ENCODE measurements at regions not wholly inside any gene's neighbourhood (a gene's known extent, or its start where the extent isn't known, plus 50 kb on each side); places are given as distances from the start of the nearest gene placed in this dataset.

DNA sequence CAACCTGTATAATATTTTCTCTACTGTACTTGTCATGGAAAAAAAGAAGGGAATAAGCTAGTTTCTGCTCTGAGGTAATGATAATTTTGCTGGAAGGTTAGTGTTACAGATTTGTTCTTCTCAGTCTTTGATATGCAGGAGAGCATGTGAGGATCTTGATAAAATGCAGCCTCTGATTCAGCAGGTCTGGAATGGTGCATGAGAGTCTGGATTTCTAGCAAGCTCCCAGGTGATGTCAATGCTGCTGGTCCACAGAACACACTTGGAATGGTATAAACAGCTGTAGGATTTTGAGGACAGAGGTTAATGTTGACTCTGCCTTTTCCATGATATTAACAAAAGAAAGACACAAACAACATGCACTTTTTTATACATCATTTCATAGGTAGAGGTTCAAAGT lies 173.6 kb downstream of the NDFIP2 start:
- no peak for ATAC-seq
- no peaks in the 10 kb centered on the region for H3K36me3 ChIP-seq (replicated peaks in 1 of 2; ENCODE audit: insufficient read depth in 1 of 2, low read depth in 2 of 2)
- DNase-seq: no peak
- intact Hi-C loops (cut with DNase I): no loop called here
- H3K4me3 ChIP-seq: no peak overlapping the region
- no peak for TF ChIP-seq POLR2A (IDR thresholded peaks at IDR 0.05)
- TF ChIP-seq, protein P1, sequence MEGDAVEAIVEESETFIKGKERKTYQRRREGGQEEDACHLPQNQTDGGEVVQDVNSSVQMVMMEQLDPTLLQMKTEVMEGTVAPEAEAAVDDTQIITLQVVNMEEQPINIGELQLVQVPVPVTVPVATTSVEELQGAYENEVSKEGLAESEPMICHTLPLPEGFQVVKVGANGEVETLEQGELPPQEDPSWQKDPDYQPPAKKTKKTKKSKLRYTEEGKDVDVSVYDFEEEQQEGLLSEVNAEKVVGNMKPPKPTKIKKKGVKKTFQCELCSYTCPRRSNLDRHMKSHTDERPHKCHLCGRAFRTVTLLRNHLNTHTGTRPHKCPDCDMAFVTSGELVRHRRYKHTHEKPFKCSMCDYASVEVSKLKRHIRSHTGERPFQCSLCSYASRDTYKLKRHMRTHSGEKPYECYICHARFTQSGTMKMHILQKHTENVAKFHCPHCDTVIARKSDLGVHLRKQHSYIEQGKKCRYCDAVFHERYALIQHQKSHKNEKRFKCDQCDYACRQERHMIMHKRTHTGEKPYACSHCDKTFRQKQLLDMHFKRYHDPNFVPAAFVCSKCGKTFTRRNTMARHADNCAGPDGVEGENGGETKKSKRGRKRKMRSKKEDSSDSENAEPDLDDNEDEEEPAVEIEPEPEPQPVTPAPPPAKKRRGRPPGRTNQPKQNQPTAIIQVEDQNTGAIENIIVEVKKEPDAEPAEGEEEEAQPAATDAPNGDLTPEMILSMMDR (IDR thresholded peaks at IDR 0.05): no peak
- H3K27me3 ChIP-seq: no peaks in the 10 kb centered on the region
- peaks cover 14% of the 10 kb centered on the region for H3K4me1 ChIP-seq
- no peak overlapping the region for H3K27ac ChIP-seq
- no peaks in the 10 kb centered on the region for H3K9me3 ChIP-seq

DNA sequence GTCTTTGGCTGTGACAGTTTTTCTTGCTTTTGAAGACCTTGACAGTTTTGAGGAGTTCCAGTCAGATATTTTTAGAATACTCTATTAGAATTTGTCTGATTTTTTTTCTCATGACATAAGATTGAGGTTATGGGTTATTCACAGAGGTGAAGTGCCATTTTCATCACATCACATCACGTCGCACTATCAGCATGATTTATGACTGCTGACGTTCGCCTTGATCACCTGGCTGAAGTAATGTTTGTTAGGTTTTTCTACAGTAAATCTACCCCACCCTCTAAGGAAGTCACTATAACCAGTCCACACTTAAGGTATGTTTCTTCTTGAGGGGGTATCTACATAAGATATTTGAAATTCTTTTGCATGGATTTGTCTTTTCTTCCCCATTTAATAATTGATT lies 169.7 kb downstream of the NDFIP2 start:
- Histone ChIP-seq H3K36me3 (replicated peaks in 1 of 2; ENCODE audit: insufficient read depth in 1 of 2, low read depth in 2 of 2) (no peaks in the 10 kb centered on the region), H3K27me3 (no peaks in the 10 kb centered on the region), H3K9me3 (no peaks in the 10 kb centered on the region), H3K4me1 (no peaks in the 10 kb centered on the region), H3K4me3 (no peak overlapping the region), H3K27ac (no peak overlapping the region)
- no peak for DNase-seq
- intact Hi-C loops (cut with DNase I): no loop called here
- no peak for ATAC-seq
- TF ChIP-seq, protein P1 (IDR thresholded peaks at IDR 0.05): no peak
- WGBS, 2 donors: 57 to 62% methylated on average over 4 of the region's 4 CpGs

DNA sequence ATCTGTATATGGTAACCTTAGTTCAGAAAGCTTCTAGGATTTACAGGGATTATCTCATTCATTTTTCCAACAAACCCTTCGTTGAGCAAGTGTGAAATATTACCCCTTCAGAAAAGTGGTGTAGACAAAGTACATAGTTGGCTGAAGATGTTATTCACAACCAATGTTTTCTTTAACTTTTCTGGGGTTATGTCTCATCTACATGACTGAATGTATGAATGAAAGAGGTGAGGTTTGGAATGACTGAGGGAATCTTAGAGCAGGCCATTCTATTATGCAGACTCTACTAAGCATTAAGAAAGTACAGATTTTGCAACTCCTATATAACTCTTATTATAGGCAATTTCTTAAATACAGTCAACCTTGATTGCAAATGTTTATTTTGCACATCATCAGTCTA lies 167.2 kb downstream of the NDFIP2 start:
- 80 to 88% methylated on average over 1 of the region's 1 CpG for WGBS, 2 donors
- no peaks in the 10 kb centered on the region for H3K36me3 ChIP-seq (replicated peaks in 1 of 2; ENCODE audit: insufficient read depth in 1 of 2, low read depth in 2 of 2)
- intact Hi-C loops (cut with DNase I): no loop called here
- H3K27ac ChIP-seq: no peak overlapping the region
- no peak for ATAC-seq
- H3K27me3 ChIP-seq: no peaks in the 10 kb centered on the region
- H3K4me3 ChIP-seq: no peak overlapping the region
- TF ChIP-seq, protein P1 (IDR thresholded peaks at IDR 0.05): no peak
- TF ChIP-seq POLR2A (IDR thresholded peaks at IDR 0.05): no peak
- DNase-seq: no peak
- H3K4me1 ChIP-seq: no peaks in the 10 kb centered on the region
- no peaks in the 10 kb centered on the region for H3K9me3 ChIP-seq

DNA sequence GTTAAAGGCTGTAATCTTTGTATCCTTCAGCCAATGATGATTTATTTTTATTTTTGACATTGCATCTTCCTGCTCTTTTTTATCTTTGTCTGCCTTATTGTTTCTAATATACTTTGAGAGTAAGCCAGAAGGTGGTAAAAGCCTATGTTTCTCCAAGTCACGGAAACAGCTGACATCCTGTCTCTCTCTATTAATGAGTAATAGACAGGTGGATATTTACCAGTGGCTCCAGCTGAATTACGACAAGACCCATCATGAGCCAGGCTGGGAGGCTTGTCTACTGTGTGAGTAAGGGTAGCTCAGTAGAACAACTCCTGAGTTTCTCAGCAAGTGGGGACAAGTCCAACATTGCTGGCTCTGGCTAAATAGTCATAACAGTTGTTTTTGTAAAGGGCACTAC lies 166.6 kb downstream of the NDFIP2 start:
- TF ChIP-seq, protein P1 (IDR thresholded peaks at IDR 0.05): no peak
- TF ChIP-seq POLR2A (IDR thresholded peaks at IDR 0.05): no peak
- Histone ChIP-seq H3K27ac (no peak overlapping the region), H3K4me3 (no peak overlapping the region), H3K9me3 (no peaks in the 10 kb centered on the region), H3K4me1 (no peaks in the 10 kb centered on the region), H3K27me3 (no peaks in the 10 kb centered on the region), H3K36me3 (replicated peaks in 1 of 2; ENCODE audit: insufficient read depth in 1 of 2, low read depth in 2 of 2) (no peaks in the 10 kb centered on the region)
- DNase-seq: no peak
- intact Hi-C loops (cut with DNase I): no loop called here
- ATAC-seq: no peak
- 18 to 22% methylated on average over 2 of the region's 2 CpGs for WGBS, 2 donors

DNA sequence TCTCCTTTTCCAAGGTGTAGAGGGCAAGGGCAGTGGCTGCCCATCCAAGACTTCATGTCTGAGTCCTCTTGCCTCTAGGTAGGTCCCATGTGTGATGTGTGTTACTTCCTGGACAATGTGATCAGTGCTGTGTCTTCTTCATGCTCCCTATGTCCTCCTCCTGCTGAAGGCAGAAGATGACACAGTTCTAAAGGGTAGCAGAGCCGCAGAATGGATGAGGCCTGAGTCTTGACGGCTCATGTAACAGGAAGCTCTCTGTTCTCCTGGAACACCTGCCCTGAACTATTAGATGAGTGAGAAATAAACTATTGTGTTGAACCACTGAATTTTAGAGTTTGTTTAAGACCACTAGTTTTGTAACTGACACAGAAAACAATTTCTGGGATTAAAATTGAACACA lies 165.9 kb downstream of the NDFIP2 start:
- Histone ChIP-seq H3K27ac (no peak overlapping the region), H3K4me3 (no peak overlapping the region), H3K36me3 (replicated peaks in 1 of 2; ENCODE audit: insufficient read depth in 1 of 2, low read depth in 2 of 2) (no peaks in the 10 kb centered on the region), H3K9me3 (no peaks in the 10 kb centered on the region), H3K27me3 (no peaks in the 10 kb centered on the region), H3K4me1 (no peaks in the 10 kb centered on the region)
- 95 to 100% methylated on average over 2 of the region's 2 CpGs for WGBS, 2 donors
- intact Hi-C loops (cut with DNase I): no loop called here
- DNase-seq (no peak), ATAC-seq (no peak)
- TF ChIP-seq, protein P1 (IDR thresholded peaks at IDR 0.05): no peak
- TF ChIP-seq POLR2A (IDR thresholded peaks at IDR 0.05): no peak
